ENCODE measurements at regions not wholly inside any gene's neighbourhood (a gene's known extent, or its start where the extent isn't known, plus 50 kb on each side); places are given as distances from the start of the nearest gene placed in this dataset.

GRCh38 chr6:87772597-87773530 is 70.8 kb upstream of the AKIRIN2 start:
- FAIRE-seq (peak; percentile 82), DNase-seq (ENCODE audit: low spot score) (peak; percentile 94), ATAC-seq (peak; percentile 93)
- POLR2A ChIA-PET, result interaction anchor here (0.7 to 2.6 kb wide), 12 partner anchors 10 to 100 kb away, joined by 3 to 25 read pairs (median 6); partner anchors contain the start of gene AKIRIN2
- Histone ChIP-seq H3K9me3 (ENCODE audit: low read length) (no peaks in the 10 kb centered on the region), H2AFZ (ENCODE audit: low read length) (peak overlapping the region; percentile 87), H3K27me3 (ENCODE audit: control insufficient read depth in 1 of 2, insufficient read depth in 2 of 2, low read length in 2 of 2) (no peaks in the 10 kb centered on the region), H3K4me2 (ENCODE audit: low read depth, low read length) (peak overlapping the region; percentile 70), H3K79me2 (ENCODE audit: insufficient read depth, low read length) (no peaks in the 10 kb centered on the region), H3K36me3 (replicated peaks in 1 of 2; ENCODE audit: control insufficient read depth in 1 of 2, insufficient read depth in 2 of 2, low read length in 2 of 2) (no peaks in the 10 kb centered on the region), H3K9ac (ENCODE audit: insufficient read depth, low read depth, low read length) (peak overlapping the region; percentile 46), H3K27ac (ENCODE audit: extremely low read length, insufficient read depth, low read length) (peak overlapping the region; percentile 77), H3K4me3 (replicated peaks in 1 of 3; ENCODE audit: insufficient read depth in 1 of 3, low read depth in 2 of 3, low read length in 3 of 3) (peak overlapping the region in 2 of 3 experiments; percentile 11 to 15; a peak in 2 of 6 replicates), H3K4me1 (ENCODE audit: insufficient read depth, low read length) (peaks cover 66% of the 10 kb centered on the region), H4K20me1 (ENCODE audit: insufficient read depth, low read length) (no peaks in the 10 kb centered on the region)
- intact Hi-C loops (cut with micrococcal nuclease; ENCODE audit: unreplicated experiment), result loop anchor here (5.0 kb wide), 1 partner anchor 41 kb away; no protein-coding TSS in a partner anchor
- in situ Hi-C loops (cut with HindIII; ENCODE audit: extremely low pct_ligation_motif_present, low pct_unique_long_range_greater_than_20kb), result no loop called here
- 7% methylated on average over 6 of the region's 6 CpGs for WGBS (ENCODE audit: low lambda C conversion rate)
- TSS peak; percentile 53 for BruUV-seq (replicated peaks)
- CTCF ChIA-PET (ENCODE audit: low intra/inter-chr PET ratio, low total read pairs), result no interaction called here
- no peak for TF ChIP-seq ATRX (CRISPR knock-in tag; IDR thresholded peaks at IDR 0.05; ENCODE audit: borderline replicate concordance)
- TF ChIP-seq ZBTB3 (CRISPR knock-in tag; IDR thresholded peaks at IDR 0.05; ENCODE audit: borderline replicate concordance, low read depth), result no peak
- TF ChIP-seq HNF1A (IDR thresholded peaks at IDR 0.05; ENCODE audit: low read depth), result peak; percentile 68
- peak; percentile 81; the same call in 1 of the 2 replicates for TF ChIP-seq HNF1A (CRISPR knock-in tag; IDR thresholded peaks at IDR 0.05; ENCODE audit: borderline replicate concordance)
- no peak for TF ChIP-seq U2AF2 (IDR thresholded peaks at IDR 0.05; ENCODE audit: low read depth, low read length)
- TF ChIP-seq RFX5 (IDR thresholded peaks at IDR 0.05; ENCODE audit: low read depth, low read length), result no peak
- no peak for TF ChIP-seq ZNF597 (CRISPR knock-in tag; IDR thresholded peaks at IDR 0.05)
- TF ChIP-seq ZBTB25 (CRISPR knock-in tag; IDR thresholded peaks at IDR 0.05), result peak; percentile 9; the same call in 1 of the 2 replicates
- TF ChIP-seq NFE2 (CRISPR knock-in tag; IDR thresholded peaks at IDR 0.05), result no peak
- 0 out of 2 replicates have a peak, but pooled peaks have one; percentile 17 for TF ChIP-seq SMYD3 (CRISPR knock-in tag; IDR thresholded peaks at IDR 0.05)
- TF ChIP-seq NCOA2 (CRISPR knock-in tag; IDR thresholded peaks at IDR 0.05), result peak; percentile 92
- TF ChIP-seq ELF4 (CRISPR knock-in tag; IDR thresholded peaks at IDR 0.05; ENCODE audit: borderline replicate concordance), result peak; percentile 66; the same call in 1 of the 2 replicates
- 0 out of 2 replicates have a peak, but pooled peaks have one; percentile 40 for TF ChIP-seq STAT6 (CRISPR knock-in tag; IDR thresholded peaks at IDR 0.05; ENCODE audit: borderline replicate concordance)
